DMS79 treated with DMSO at 0.1 percent for 48 hours (cell line): ENCODE measurements at regions not wholly inside any gene's neighbourhood (a gene's known extent, or its start where the extent isn't known, plus 50 kb on each side); places are given as distances from the start of the nearest gene placed in this dataset.

Experiments used
- DNase-seq: peaks from one replicate; lab custom pipeline; 2025; lab: John Stamatoyannopoulos, UW

DNA sequence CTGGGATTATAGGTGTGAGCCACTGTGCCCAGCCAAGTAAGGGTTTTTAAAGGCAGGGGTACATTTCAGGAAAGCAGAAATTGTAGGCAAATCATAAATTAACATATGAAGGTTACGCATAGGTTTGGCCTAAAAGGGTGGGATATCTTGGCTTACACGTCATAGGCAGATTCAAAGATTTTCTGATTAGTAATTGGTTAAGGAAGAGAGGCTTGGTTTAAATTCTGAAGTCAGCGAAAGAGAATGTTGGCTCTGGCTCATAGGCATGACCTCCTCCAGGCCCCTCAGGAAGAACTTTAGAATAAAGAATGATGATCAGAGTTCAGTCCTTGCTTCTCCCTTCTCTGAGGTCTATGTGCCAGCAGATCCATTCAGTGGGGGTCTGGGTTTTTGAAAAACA is 124.8 kb upstream of the RBBP6 start:
- DNase-seq, result no peak

DNA sequence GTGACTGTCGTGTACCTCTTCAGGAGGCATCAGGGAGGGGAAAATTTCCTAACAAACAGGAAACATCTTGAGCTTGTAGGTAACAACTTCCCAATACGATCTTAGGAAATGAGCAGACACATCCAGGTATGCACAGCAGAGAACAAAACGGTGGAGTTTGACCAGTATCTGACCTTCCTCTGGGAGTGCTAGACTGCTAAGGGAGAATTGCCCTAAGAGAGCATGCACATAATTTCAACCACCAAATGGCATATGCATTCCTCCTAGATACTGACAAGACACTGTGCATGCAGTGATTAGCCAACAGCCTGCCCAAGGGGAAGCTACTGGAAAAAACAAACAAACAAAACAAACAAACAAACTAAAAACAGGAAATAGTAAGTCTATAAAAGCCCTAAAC is 120.6 kb upstream of the RBBP6 start:
- no peak for DNase-seq

DNA sequence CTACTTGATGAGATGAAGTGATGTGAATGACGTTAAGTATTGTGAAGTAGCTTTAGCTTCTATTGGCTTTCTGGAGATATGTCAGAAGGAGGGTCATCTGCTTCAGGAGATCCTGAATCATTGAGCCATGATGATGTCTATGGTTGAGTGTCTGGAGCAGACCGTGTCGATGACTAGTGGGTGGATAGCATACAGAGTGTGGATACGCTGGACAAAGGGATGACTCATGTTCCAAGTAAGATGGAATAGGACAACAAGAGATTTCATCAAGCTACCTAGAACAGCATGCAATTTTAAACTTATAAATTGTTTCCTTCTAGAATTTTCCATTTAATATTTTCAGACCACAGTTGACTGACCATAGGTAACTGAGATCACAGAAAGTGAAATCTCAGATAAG is 116.1 kb upstream of the RBBP6 start:
- DNase-seq, result no peak

DNA sequence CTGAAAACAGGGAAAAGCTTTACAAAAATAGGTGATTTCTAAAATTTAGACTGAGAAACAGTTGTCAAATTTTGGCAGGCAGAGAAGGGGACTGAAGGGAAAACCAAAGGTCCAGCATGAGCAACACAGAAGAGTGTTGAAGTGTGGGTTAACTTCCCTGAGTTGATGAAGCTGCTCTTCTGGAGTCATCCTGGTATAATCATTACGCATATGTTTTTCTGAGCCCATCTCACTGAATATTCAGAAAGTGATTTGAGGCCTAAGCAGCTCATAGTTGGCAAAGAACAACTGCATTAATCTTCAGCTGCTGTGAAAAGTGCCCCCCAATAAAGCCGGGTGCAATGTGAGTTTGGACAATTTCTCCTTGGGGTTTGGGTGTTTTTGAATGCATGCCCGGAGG is 115.0 kb upstream of the RBBP6 start:
- no peak for DNase-seq

DNA sequence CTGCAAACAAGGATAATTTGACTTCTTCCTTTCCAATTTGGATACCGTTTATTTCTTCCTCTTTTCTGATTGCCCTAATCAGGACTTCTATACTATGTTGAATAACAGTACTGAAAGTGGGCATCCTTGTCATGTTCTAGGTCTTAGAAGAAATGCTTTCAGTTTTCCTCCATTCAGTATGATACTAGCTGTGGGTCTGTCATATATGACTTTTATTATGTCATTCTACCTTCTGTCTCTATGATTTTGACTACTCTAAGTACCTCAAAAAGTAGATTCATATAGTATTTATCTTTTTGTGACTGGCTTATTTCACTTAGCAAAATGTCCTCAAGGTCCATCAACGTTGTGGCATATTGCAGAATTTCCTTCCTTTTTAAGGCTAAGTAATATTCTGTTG is 111.5 kb upstream of the RBBP6 start:
- no peak for DNase-seq

DNA sequence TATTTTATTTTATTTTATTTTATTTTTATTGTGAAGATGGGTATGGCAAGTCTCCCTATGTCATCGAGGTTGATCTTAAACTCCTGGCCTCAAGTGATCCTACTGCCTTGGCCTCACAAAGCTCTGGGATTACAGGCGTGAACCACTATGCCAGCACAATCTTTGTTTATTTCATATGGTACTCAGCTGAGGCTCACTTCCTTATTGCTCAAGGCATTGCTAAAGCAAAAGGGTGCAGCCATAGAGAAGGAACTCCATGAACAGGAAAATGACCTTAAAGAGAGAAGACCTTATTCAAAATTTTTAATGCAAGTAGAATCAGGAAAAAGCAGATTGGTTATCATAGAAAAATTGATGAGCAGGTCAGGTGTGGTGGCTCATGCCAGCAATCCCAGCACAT is 110.6 kb upstream of the RBBP6 start:
- no peak for DNase-seq

DNA sequence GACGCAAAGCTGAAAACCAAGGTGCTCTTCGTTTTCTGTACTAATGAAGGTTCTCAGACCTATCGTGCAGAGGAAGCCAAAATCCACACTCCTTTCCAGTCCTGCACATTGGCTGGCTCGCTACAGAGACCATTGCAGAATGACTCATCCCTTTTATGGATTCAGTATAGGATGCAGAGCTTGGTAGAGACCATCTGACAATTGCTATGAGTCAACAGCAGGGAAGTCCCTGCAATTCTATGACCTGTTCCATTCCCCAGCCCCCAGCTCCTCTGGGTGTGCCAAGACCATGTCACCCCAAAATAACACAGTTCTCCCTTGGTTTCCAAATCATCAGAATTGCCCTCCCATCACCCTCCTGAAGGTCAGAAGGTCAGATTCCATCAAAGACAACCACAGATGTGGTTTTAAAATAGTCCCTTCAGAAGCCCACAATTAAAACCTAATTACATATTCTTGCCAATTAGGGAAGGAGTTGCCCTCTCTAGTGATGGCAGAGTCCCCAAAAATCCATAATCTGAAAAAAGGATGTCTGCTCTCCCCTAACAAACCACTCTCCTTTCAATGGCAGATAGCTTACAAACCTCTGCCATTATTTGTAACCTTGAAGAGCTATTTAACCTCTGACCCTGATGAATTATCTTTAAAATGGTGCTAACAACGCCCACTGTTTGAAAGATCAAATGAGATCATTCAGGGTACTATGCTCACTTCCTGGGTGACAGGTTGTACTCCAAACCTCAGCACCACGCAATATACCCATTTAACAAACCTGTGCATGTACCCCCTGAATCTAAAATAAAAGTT is 108.2 kb upstream of the RBBP6 start:
- DNase-seq, result no peak

DNA sequence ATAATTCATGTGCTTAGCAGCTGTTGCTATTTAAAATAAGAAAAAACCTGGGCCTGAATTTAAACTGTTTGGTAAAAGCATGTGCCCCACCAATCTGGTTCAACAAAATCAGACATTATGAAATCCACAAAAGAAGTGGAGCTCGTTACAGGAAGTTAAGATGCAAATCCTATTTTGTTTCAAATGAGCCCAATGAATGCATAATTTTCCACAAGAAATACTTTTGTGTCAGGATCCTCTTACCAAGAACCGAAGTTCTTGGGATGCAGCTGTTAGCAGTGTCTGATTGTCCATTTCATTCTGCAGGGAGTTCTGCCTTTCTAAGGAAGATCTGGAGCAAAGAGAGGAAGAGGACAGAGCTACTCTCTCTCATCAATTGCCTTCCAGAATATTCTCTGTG is 105.7 kb upstream of the RBBP6 start:
- DNase-seq, result no peak

DNA sequence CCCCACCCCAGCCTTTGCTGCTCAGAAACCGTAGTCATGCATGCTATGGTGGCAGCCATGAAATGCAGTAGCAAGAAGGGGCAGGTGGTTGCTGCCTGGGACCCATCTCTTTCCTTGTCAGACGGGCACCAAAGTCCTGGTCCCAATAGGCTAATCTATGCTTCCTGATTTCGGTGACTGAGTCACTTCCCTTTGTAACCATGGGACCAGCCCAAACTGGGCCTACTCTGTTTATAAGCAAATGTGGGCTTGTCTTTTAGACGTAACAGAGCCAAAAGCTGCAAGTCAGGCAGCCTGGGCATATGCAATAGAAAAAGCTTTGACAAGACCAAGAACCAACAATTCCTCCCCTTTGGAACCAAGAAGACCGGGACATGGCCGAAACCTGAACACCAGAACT is 99.1 kb upstream of the RBBP6 start:
- no peak for DNase-seq

DNA sequence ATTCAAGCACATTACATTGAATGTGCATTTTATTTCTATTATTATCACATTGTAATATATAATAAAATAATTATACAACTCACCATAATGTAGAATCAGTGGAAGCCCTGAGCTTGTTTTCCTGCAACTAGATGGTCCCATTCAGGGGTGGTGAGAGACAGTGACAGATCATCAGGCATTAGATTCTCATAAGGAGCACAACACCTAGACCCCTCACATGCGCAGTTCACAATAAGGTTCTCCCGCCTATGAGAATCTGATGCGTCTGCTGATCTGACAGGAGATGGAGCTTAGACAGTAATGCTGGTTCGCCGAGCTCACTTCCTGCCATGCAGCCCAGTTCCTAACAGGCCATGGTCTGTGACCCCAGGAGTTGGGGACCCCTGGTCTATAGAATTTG is 96.7 kb upstream of the RBBP6 start:
- no peak for DNase-seq

DNA sequence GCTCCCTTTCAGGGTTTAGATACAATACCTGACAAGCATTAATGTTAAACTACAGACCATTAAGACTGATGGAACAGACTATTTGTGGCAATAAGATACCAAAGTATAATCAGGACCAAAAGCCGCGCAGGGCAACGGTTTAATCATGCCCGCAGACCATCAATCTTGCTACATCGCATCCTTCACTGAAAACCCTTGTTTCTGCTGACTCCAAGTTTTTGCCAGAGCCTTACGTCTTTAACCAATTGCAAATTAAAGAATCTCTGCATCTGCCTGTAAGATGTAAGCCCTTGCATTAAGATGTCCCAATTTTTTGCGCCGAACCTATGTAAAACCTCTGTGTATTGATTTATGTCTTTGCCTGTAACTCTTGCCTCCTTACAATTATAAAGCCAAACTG is 94.2 kb upstream of the RBBP6 start:
- no peak for DNase-seq

DNA sequence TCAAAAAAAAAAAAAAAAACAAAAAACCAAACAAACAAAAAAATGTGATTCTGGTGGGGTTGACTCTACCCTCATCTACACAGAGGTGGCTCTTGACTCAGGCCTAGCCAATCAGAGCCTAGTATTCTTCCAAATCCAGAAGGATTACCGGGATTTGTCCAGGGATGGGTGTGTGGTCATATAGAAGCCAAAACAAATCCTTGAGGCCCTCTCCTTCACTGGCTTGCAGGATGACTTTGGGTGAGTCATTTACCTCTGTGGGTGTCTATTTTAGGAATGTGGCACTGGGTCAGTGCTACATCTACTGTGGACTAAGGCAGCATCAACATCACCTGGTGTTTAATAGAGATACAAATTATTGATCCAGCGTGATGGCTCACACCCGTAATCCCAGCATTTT is 93.2 kb upstream of the RBBP6 start:
- no peak for DNase-seq

DNA sequence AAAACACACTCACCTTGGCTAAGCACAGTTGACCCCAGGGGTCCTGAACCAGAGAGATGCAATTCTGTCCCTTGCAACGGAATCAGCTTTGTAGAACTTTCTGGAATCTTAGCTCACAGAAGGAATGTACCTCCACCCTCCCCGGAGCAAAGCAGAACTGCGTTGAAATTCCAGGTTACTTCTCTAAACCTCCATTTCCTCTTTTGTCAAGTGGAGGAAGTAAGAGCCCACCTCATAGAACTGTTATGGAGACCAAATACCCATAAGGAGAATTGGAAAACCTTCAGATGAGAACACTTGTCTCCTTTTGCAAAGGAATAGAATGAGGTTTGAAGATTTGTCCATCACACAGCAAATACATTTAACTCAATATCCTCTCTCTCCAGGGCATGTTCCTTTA is 86.6 kb upstream of the RBBP6 start:
- no peak for DNase-seq

DNA sequence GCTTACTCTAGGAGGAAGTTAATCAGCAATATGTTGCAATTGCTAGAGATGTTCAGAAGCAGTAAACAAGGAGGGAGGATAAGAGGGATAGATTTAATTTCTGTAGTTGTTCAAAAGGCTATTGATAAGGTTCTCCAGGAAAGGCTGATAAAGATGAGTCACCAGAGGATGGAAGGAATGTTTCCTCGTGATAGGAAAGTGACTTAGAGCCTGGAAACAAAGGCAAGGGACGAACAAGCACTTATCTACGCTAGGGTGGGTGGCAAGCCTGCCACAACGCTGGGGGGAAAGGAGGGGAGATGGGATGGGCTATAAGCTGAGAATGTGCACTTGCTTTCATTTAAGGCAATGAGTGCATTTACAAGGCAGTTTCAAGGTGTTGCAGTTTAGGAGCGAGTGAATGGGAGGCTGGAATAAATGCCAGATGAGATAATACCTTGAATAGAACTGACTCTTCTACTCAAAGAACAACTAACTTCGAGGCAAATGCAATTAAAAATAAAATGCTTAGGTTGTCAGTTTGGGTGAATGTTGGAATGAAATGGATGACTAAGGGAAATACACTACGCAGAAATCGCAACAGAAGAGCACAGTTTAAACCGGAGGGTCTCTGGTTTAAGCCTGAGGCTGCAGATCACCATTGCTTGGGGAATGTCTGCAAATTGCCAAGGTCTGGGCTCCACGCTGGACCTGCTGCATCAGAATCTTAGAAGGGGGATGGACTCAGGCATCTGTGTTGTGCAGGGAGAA is 76.0 kb upstream of the RBBP6 start:
- no peak for DNase-seq

DNA sequence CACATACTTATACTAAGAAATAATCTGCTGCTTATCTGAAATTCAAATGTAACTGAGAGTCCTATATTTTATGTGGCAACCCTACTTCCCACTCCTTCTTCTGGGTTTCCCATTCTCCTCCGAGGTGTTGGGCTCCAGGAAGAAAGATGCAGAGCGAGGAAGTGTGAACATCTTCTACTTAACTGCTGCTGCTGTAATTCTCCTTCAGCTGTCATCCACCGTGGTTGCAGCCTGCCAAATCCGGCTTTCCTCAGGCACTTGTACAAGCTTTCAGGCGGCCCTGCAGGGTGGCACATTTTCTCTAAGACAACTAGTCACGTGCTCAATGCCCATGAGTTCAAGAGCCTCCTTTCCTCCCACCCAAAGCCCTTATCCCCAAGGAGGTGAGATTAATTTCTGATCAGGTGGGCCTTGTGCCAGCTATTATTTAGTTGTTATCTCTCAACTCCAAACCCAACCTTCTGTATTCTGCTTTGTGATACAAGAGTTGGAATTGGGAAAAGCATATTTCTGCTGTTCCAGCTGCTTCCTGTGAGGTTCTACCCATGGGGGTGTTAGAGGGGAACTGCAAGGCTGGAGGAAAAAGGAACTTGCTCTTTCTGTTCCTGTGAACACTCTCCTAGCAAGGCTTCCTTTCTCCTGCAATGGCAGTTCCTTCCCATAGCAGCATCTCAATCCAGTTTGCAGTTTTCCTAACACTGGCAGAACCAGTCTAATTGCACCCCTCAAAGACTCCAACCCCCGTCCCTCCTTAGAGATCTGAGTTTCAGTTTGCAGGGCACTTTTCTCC is 67.6 kb upstream of the RBBP6 start:
- DNase-seq, result peak; percentile 39

DNA sequence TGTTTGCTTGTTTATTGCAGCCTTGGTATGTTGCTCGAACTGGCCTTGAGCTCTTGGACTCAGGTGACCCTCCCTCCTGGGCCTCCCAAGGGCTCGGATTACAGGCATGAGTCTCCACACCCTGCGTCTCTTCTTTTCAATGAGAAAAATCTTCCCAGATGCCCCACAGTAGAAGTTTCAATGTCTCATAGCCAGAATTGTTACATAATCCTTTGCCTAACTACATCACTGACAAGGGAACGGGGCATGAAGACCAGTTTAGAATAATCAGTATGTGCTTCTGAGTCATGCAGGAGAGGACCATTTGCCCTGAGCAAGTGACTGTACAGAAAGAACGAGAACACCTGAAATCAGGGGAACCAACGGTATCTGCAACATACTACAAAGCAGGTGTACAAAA is 61.9 kb upstream of the RBBP6 start:
- no peak for DNase-seq

DNA sequence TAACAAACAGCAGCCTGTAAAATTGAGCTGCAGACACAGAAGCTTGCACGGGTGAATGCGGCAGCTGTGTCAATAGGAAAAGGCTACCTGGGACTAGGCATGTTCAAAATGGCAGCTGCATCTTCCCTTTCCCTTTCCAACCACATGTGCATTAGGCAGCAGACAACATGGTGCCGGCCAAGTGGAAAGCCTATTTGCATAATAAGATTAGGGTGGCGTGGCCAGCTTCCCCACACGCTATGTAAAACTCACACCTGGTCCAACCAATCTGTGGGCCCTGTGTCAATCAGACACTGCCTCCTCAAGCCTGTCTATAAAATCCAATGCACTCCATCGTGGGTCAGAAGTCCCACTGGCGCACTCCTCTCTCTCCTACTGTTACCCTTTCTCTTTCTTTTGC is 61.0 kb upstream of the RBBP6 start:
- no peak for DNase-seq

DNA sequence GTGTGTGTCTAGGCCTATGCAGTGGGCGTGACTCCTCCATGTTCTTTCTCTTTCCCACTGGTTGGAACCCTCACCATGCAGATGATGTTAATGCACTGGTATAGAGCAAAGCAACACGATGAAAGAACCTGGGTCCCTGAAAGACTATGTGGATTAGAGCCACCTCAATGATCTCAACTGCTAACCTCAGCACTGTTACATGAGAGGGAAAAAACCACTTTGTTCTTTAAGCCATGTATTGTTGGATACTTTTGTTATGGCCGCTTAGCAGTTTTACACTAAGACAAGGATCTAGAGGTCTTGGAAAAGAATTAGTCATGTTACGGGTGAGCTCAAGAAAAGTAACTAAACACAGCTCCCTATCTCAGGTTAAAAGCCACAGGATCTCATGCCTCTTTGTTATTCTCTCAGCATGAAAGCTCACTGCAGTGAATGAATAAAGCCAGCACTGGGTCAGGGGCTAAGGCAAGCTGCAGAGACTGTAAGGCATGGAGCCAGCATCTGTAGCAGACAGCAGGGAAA is 56.6 kb upstream of the RBBP6 start:
- DNase-seq, result no peak

DNA sequence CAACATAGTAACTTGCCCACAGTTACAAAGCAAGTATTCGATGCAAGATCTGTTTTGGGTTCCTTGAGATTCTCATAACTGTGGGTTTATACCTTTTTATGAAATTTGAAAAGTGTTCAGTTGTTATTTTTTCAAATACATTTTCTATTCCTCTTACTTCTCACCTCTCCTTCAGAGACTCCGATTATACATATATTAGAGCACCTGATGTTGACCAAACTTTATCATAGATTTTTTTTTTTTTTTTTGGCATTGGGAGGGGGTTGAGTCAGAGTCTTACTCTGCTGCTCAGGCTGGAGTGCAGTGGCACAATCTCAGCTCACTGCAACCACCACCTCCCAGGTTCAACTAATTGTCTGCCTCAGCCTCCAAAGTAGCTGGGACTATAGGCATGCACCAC is 51.3 kb upstream of the RBBP6 start:
- no peak for DNase-seq
